Liver (tissue), 8 donors: ENCODE measurements at regions not wholly inside any gene's neighbourhood (a gene's known extent, or its start where the extent isn't known, plus 50 kb on each side); places are given as distances from the start of the nearest gene placed in this dataset.

Source experiments
- DNase-seq: peaks from one replicate; pipeline ENCODE4 v3.0.0-alpha.2; 2017; ENCODE audit warnings: low spot score
- H3K27ac ChIP-seq, 2 donors: one replicate each; pipeline ENCODE4 v1.7.0; 2013; ENCODE audit warnings: inconsistent platforms in 2 of 2, low read length in 2 of 2, control low read depth in 1 of 2, low read depth in 1 of 2, mild to moderate bottlenecking in 1 of 2
- H3K27me3 ChIP-seq, 4 donors: one replicate each; pipeline versions ENCODE4 v1.6.1 to v1.7.0; 2013; ENCODE audit warnings: low read length in 3 of 4, inconsistent platforms in 1 of 4, mild to moderate bottlenecking in 1 of 4, moderate library complexity in 1 of 4; ENCODE audit not compliant: control insufficient read depth in 4 of 4, insufficient read depth in 4 of 4
- H3K36me3 ChIP-seq, 4 donors: one replicate each; pipeline versions ENCODE4 v1.6.1 to v1.7.0; 2013; ENCODE audit warnings: low read length in 3 of 4, mild to moderate bottlenecking in 3 of 4, low read depth in 1 of 4, moderate library complexity in 1 of 4; ENCODE audit not compliant: control insufficient read depth in 4 of 4, insufficient read depth in 3 of 4
- H3K4me1 ChIP-seq, 4 donors: one replicate each; pipeline versions ENCODE4 v1.6.1 to v1.7.0; 2013; ENCODE audit warnings: low read length in 3 of 4, mild to moderate bottlenecking in 3 of 4, moderate library complexity in 1 of 4; ENCODE audit not compliant: control insufficient read depth in 4 of 4, insufficient read depth in 4 of 4
- H3K4me3 ChIP-seq, 3 donors: one replicate each; pipeline versions ENCODE4 v1.6.1 to v1.7.0; 2013; ENCODE audit warnings: low read length in 3 of 3, control low read depth in 1 of 3, low read depth in 1 of 3, mild to moderate bottlenecking in 1 of 3
- H3K9ac ChIP-seq, 2 donors: one replicate each; pipeline ENCODE4 v1.7.0; 2013; ENCODE audit warnings: low read length in 2 of 2, mild to moderate bottlenecking in 2 of 2, moderate library complexity in 2 of 2, control low read depth in 1 of 2, low read depth in 1 of 2
- H3K9me3 ChIP-seq, 4 donors: one replicate each; pipeline versions ENCODE4 v1.6.1 to v1.7.0; 2013; ENCODE audit warnings: low read length in 3 of 4; ENCODE audit not compliant: control insufficient read depth in 4 of 4
- ATF3 ChIP-seq: IDR thresholded peaks from 2 replicates; pipeline ENCODE4 v1.6.1; 2016; ENCODE audit warnings: antibody characterized with exemption
- EGR1 ChIP-seq, 2 donors: IDR thresholded peaks; 2 replicates each; pipeline ENCODE4 v1.6.1; 2016 to 2018; ENCODE audit warnings: antibody characterized with exemption in 2 of 2, low read depth in 2 of 2
- FOXA1 ChIP-seq: IDR thresholded peaks from 2 replicates; pipeline ENCODE4 v1.6.1; 2016; ENCODE audit warnings: antibody characterized with exemption
- FOXA2 ChIP-seq: IDR thresholded peaks from 2 replicates; pipeline ENCODE4 v1.6.1; 2016; ENCODE audit warnings: antibody characterized with exemption
- GABPA ChIP-seq, 2 donors: IDR thresholded peaks in 1 of 2; conservative IDR thresholded peaks in 1 of 2; 2 replicates each; pipeline ENCODE4 v1.6.1; 2016; ENCODE audit warnings: antibody characterized with exemption in 2 of 2, mild to moderate bottlenecking in 1 of 2, moderate library complexity in 1 of 2
- HNF4A ChIP-seq, 2 donors: conservative IDR thresholded peaks; 2 replicates each; pipeline ENCODE4 v1.6.1; 2016; ENCODE audit warnings: antibody characterized with exemption in 2 of 2, mild to moderate bottlenecking in 2 of 2
- HNF4G ChIP-seq: IDR thresholded peaks from 2 replicates; pipeline ENCODE4 v1.6.1; 2016; ENCODE audit warnings: antibody characterized with exemption
- JUND ChIP-seq, 2 donors: IDR thresholded peaks; 2 replicates each; pipeline ENCODE4 v1.6.1; 2016; ENCODE audit warnings: antibody characterized with exemption in 2 of 2
- MAX ChIP-seq: IDR thresholded peaks from 2 replicates; pipeline ENCODE4 v1.6.1; 2016; ENCODE audit warnings: antibody characterized with exemption
- NR2F2 ChIP-seq: IDR thresholded peaks from 2 replicates; pipeline ENCODE4 v1.6.1; 2016; ENCODE audit warnings: antibody characterized with exemption
- RAD21 ChIP-seq, 2 donors: IDR thresholded peaks; 2 replicates each; pipeline ENCODE4 v1.6.1; 2016; ENCODE audit warnings: antibody characterized with exemption in 2 of 2, mild to moderate bottlenecking in 2 of 2
- RXRA ChIP-seq, 2 donors: IDR thresholded peaks; 2 replicates each; pipeline ENCODE4 v1.6.1; 2017 to 2018; ENCODE audit warnings: antibody characterized with exemption in 2 of 2, mild to moderate bottlenecking in 1 of 2
- SP1 ChIP-seq: IDR thresholded peaks from 2 replicates; pipeline ENCODE4 v1.6.1; 2018; ENCODE audit warnings: antibody characterized with exemption, mild to moderate bottlenecking
- TAF1 ChIP-seq: conservative IDR thresholded peaks from 2 replicates; pipeline ENCODE4 v1.6.1; 2016; ENCODE audit warnings: antibody characterized with exemption, mild to moderate bottlenecking
- YY1 ChIP-seq: IDR thresholded peaks from 2 replicates; pipeline ENCODE4 v1.6.1; 2016; ENCODE audit warnings: antibody characterized with exemption, mild to moderate bottlenecking
- WGBS: extraction: QIAGEN DNeasy Blood & Tissue Kit; methylation state at CpG from one replicate; pipeline ENCODE4 v1.1.7; 2013; 5-methylcytosine and 5-hydroxymethylcytosine counted together
- TF ChIP-seq, protein P1 (sequence below): IDR thresholded peaks from 2 replicates; pipeline ENCODE4 v1.6.1; 2016; ENCODE audit warnings: antibody characterized with exemption
- TF ChIP-seq, protein P2 (sequence below): fragments of 150-350 bp; IDR thresholded peaks from 2 replicates; pipeline ENCODE4 v1.5.1; 2017; ENCODE audit warnings: improper control_type of control experiment, low read depth, low read length; ENCODE audit not compliant: missing input control
- TF ChIP-seq, protein P3 (sequence below): IDR thresholded peaks from 2 replicates; pipeline ENCODE4 v1.6.1; 2016; ENCODE audit warnings: antibody characterized with exemption, mild to moderate bottlenecking
- donor health status: healthy.
- donor health status: healthy.
- donor health status: healthy.
- donor health status: healthy.
- donor health status: healthy.

DNA sequence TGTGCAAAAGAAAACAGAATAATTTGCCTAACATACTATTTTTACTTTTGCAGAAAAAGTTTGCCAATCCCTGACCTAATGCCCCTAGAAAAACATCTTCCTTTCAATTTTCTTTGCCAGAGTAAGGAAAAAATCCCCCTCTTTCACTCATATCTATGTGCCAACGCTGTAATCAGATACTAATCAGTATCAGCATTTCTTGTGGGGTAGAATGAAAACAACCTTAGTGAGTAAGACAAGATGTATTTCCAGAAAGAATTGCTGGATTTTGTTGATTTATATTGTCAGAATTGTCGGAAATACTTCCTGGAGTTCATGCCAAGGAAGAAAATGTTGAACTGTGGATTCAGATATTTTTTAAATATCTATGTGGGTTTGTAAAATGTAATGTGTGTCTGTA is 1893.8 kb downstream of the NCAM2 start:
- Histone ChIP-seq H3K36me3 (no peaks in the 10 kb centered on the region), H3K27ac (no peak overlapping the region), H3K9me3 (no peaks in the 10 kb centered on the region), H3K27me3 (no peaks in the 10 kb centered on the region), H3K4me1 (no peaks in the 10 kb centered on the region), H3K9ac (no peak overlapping the region), H3K4me3 (no peak overlapping the region)
- DNase-seq, result no peak
- 40% methylated on average over 2 of the region's 2 CpGs for whole genome bisulfite sequencing
- TF ChIP-seq YY1, result no peak
- TF ChIP-seq HNF4G, result no peak
- no peak for TF ChIP-seq EGR1 (IDR thresholded peaks at IDR 0.05; ENCODE audit: low read depth in 2 of 2)
- TF ChIP-seq ATF3, result no peak
- no peak for TF ChIP-seq FOXA1

DNA sequence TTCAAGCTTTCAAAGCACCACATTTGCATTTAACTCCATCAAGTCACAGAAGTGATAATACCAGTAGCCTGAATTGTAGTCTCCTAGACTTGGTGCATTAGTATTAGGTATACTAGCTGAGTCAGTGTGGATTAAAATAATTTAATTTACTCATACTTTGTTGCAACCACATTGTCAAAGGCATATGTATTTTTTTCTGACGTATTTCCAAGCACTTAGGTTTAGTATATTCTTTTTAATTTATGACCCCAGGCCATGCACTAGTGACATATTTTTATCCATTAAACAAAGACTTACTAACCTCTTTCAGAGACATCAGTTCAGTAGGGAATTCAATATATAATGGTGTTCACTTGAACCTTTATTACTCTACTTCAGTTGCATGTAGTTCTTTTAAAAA is 1894.5 kb downstream of the NCAM2 start:
- Histone ChIP-seq H3K27ac (no peak overlapping the region), H3K4me3 (no peak overlapping the region), H3K9me3 (no peaks in the 10 kb centered on the region), H3K9ac (no peak overlapping the region), H3K27me3 (no peaks in the 10 kb centered on the region), H3K36me3 (no peaks in the 10 kb centered on the region), H3K4me1 (no peaks in the 10 kb centered on the region)
- no peak for DNase-seq
- 67% methylated on average over 1 of the region's 1 CpG for WGBS
- no peak for TF ChIP-seq YY1
- TF ChIP-seq TAF1, result no peak
- no peak for TF ChIP-seq RXRA (IDR thresholded peaks at IDR 0.05)
- TF ChIP-seq HNF4A (conservative IDR thresholded peaks at IDR 0.05), result no peak
- no peak for TF ChIP-seq NR2F2
- TF ChIP-seq RAD21 (IDR thresholded peaks at IDR 0.05), result no peak
- no peak for TF ChIP-seq HNF4G
- TF ChIP-seq ATF3, result no peak
- no peak for TF ChIP-seq SP1
- TF ChIP-seq, protein P1, sequence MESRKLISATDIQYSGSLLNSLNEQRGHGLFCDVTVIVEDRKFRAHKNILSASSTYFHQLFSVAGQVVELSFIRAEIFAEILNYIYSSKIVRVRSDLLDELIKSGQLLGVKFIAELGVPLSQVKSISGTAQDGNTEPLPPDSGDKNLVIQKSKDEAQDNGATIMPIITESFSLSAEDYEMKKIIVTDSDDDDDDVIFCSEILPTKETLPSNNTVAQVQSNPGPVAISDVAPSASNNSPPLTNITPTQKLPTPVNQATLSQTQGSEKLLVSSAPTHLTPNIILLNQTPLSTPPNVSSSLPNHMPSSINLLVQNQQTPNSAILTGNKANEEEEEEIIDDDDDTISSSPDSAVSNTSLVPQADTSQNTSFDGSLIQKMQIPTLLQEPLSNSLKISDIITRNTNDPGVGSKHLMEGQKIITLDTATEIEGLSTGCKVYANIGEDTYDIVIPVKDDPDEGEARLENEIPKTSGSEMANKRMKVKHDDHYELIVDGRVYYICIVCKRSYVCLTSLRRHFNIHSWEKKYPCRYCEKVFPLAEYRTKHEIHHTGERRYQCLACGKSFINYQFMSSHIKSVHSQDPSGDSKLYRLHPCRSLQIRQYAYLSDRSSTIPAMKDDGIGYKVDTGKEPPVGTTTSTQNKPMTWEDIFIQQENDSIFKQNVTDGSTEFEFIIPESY, result no peak
- no peak for TF ChIP-seq JUND (IDR thresholded peaks at IDR 0.05)
- TF ChIP-seq, protein P2, sequence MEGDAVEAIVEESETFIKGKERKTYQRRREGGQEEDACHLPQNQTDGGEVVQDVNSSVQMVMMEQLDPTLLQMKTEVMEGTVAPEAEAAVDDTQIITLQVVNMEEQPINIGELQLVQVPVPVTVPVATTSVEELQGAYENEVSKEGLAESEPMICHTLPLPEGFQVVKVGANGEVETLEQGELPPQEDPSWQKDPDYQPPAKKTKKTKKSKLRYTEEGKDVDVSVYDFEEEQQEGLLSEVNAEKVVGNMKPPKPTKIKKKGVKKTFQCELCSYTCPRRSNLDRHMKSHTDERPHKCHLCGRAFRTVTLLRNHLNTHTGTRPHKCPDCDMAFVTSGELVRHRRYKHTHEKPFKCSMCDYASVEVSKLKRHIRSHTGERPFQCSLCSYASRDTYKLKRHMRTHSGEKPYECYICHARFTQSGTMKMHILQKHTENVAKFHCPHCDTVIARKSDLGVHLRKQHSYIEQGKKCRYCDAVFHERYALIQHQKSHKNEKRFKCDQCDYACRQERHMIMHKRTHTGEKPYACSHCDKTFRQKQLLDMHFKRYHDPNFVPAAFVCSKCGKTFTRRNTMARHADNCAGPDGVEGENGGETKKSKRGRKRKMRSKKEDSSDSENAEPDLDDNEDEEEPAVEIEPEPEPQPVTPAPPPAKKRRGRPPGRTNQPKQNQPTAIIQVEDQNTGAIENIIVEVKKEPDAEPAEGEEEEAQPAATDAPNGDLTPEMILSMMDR, result no peak
- no peak for TF ChIP-seq GABPA (IDR thresholded peaks at IDR 0.05 in 1 of 2, conservative IDR thresholded peaks at IDR 0.05 in 1 of 2)
- no peak for TF ChIP-seq FOXA1
- no peak for TF ChIP-seq EGR1 (IDR thresholded peaks at IDR 0.05; ENCODE audit: low read depth in 2 of 2)
- TF ChIP-seq, protein P3, sequence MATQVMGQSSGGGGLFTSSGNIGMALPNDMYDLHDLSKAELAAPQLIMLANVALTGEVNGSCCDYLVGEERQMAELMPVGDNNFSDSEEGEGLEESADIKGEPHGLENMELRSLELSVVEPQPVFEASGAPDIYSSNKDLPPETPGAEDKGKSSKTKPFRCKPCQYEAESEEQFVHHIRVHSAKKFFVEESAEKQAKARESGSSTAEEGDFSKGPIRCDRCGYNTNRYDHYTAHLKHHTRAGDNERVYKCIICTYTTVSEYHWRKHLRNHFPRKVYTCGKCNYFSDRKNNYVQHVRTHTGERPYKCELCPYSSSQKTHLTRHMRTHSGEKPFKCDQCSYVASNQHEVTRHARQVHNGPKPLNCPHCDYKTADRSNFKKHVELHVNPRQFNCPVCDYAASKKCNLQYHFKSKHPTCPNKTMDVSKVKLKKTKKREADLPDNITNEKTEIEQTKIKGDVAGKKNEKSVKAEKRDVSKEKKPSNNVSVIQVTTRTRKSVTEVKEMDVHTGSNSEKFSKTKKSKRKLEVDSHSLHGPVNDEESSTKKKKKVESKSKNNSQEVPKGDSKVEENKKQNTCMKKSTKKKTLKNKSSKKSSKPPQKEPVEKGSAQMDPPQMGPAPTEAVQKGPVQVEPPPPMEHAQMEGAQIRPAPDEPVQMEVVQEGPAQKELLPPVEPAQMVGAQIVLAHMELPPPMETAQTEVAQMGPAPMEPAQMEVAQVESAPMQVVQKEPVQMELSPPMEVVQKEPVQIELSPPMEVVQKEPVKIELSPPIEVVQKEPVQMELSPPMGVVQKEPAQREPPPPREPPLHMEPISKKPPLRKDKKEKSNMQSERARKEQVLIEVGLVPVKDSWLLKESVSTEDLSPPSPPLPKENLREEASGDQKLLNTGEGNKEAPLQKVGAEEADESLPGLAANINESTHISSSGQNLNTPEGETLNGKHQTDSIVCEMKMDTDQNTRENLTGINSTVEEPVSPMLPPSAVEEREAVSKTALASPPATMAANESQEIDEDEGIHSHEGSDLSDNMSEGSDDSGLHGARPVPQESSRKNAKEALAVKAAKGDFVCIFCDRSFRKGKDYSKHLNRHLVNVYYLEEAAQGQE, result no peak
- TF ChIP-seq MAX, result no peak
- TF ChIP-seq FOXA2, result no peak
